Islet of Langerhans (tissue), 1 donor: ENCODE measurements at regions not wholly inside any gene's neighbourhood (a gene's known extent, or its start where the extent isn't known, plus 50 kb on each side); places are given as distances from the start of the nearest gene placed in this dataset.

ENCODE experiments used
- FAIRE-seq: peaks from one replicate; lab custom pipeline; 2011; peaks lifted over from hg19 to GRCh38; lab: Jason Lieb, UNC

GRCh38 chr2:5990086-5990485 lies 297.9 kb downstream of the SOX11 start:
- no peak for FAIRE-seq

GRCh38 chr2:5991305-5991968 lies 299.3 kb downstream of the SOX11 start:
- FAIRE-seq = no peak

- FAIRE-seq = no peak
Observed at GRCh38 chr2:5995832-5996231, 303.6 kb downstream of the SOX11 start.

- FAIRE-seq = no peak
Observed at GRCh38 chr2:6008186-6008585, 316.0 kb downstream of the SOX11 start.

- no peak for FAIRE-seq
Observed at GRCh38 chr2:6008726-6009125, 316.5 kb downstream of the SOX11 start.

GRCh38 chr2:6010163-6010562 lies 318.0 kb downstream of the SOX11 start:
- FAIRE-seq = no peak

GRCh38 chr2:6011921-6012320 lies 319.7 kb downstream of the SOX11 start:
- FAIRE-seq = no peak

- FAIRE-seq = no peak
Observed at GRCh38 chr2:6017736-6018286, 325.6 kb downstream of the SOX11 start.

GRCh38 chr2:6024229-6024628 lies 332.0 kb downstream of the SOX11 start:
- FAIRE-seq = no peak

GRCh38 chr2:6024784-6025183 lies 332.6 kb downstream of the SOX11 start:
- FAIRE-seq = no peak

GRCh38 chr2:6025391-6025790 lies 333.2 kb downstream of the SOX11 start:
- FAIRE-seq = no peak

GRCh38 chr2:6027066-6027465 lies 334.9 kb downstream of the SOX11 start:
- FAIRE-seq = no peak

GRCh38 chr2:6031200-6031867 lies 339.1 kb downstream of the SOX11 start:
- no peak for FAIRE-seq

GRCh38 chr2:6036211-6036610 lies 344.0 kb downstream of the SOX11 start:
- no peak for FAIRE-seq

GRCh38 chr2:6043238-6043637 lies 351.1 kb downstream of the SOX11 start:
- no peak for FAIRE-seq

- FAIRE-seq = no peak
Observed at GRCh38 chr2:6052649-6053048, 360.5 kb downstream of the SOX11 start.

- FAIRE-seq = no peak
Observed at GRCh38 chr2:6053743-6054142, 361.6 kb downstream of the SOX11 start.

GRCh38 chr2:6054161-6054671 lies 362.0 kb downstream of the SOX11 start:
- FAIRE-seq = no peak

GRCh38 chr2:6060992-6061663 lies 368.9 kb downstream of the SOX11 start:
- FAIRE-seq = no peak

GRCh38 chr2:6064757-6065156 lies 372.6 kb downstream of the SOX11 start:
- FAIRE-seq = no peak

GRCh38 chr2:6065703-6066102 lies 373.5 kb downstream of the SOX11 start:
- FAIRE-seq = no peak

GRCh38 chr2:6067089-6067488 lies 374.9 kb downstream of the SOX11 start:
- FAIRE-seq = no peak

GRCh38 chr2:6067806-6068205 lies 375.6 kb downstream of the SOX11 start:
- peak; percentile 30 for FAIRE-seq
